Stimulated activated CD4-positive, alpha-beta T cell treated with anti-CD3 and anti-CD28 coated beads, Interleukin-15, amount 100 ng/mL, for 24 hours (primary cell): ENCODE measurements at regions not wholly inside any gene's neighbourhood (a gene's known extent, or its start where the extent isn't known, plus 50 kb on each side); places are given as distances from the start of the nearest gene placed in this dataset.
A peak's percentile ranks its signal among the peaks of the same experiment; 100 is the strongest.

Source experiments
- DNase-seq: peaks from one replicate; pipeline ENCODE4 v3.0.0-alpha.2; 2020

- no peak for DNase-seq
These were observed 898.8 kb downstream of the EPHA4 start for GRCh38 chr2:220673151-220673874.

GRCh38 chr2:220674033-220674432 lies 898.1 kb downstream of the EPHA4 start:
- DNase-seq: no peak

GRCh38 chr2:220676695-220677094 lies 895.4 kb downstream of the EPHA4 start:
- DNase-seq: no peak

GRCh38 chr2:220678943-220679342 lies 893.2 kb downstream of the EPHA4 start:
- DNase-seq: no peak

GRCh38 chr2:220682616-220683015 lies 889.5 kb downstream of the EPHA4 start:
- no peak for DNase-seq

- no peak for DNase-seq
These were observed 888.0 kb downstream of the EPHA4 start for GRCh38 chr2:220684099-220684498.

GRCh38 chr2:220687231-220687843 lies 884.8 kb downstream of the EPHA4 start:
- peak; percentile 70 for DNase-seq

GRCh38 chr2:220695397-220696279 lies 876.5 kb downstream of the EPHA4 start:
- no peak for DNase-seq

GRCh38 chr2:220696280-220696669 lies 875.8 kb downstream of the EPHA4 start:
- DNase-seq: no peak

GRCh38 chr2:220697011-220697410 lies 875.1 kb downstream of the EPHA4 start:
- DNase-seq: no peak

- no peak for DNase-seq
These were observed 871.0 kb downstream of the EPHA4 start for GRCh38 chr2:220701115-220701514.

- DNase-seq: no peak
These were observed 868.8 kb downstream of the EPHA4 start for GRCh38 chr2:220703279-220703678.

- DNase-seq: no peak
These were observed 868.0 kb downstream of the EPHA4 start for GRCh38 chr2:220704081-220704480.

GRCh38 chr2:220704810-220705209 lies 867.3 kb downstream of the EPHA4 start:
- DNase-seq: no peak

GRCh38 chr2:220705678-220706077 lies 866.4 kb downstream of the EPHA4 start:
- DNase-seq: no peak

- no peak for DNase-seq
These were observed 864.8 kb downstream of the EPHA4 start for GRCh38 chr2:220707261-220707660.

- no peak for DNase-seq
These were observed 863.7 kb downstream of the EPHA4 start for GRCh38 chr2:220708366-220708765.

- no peak for DNase-seq
These were observed 854.8 kb downstream of the EPHA4 start for GRCh38 chr2:220717283-220717682.

GRCh38 chr2:220736778-220737177 lies 835.3 kb downstream of the EPHA4 start:
- DNase-seq: no peak

- DNase-seq: no peak
These were observed 828.9 kb downstream of the EPHA4 start for GRCh38 chr2:220743203-220743602.

GRCh38 chr2:220744861-220745260 lies 827.2 kb downstream of the EPHA4 start:
- no peak for DNase-seq

- DNase-seq: no peak
These were observed 826.4 kb downstream of the EPHA4 start for GRCh38 chr2:220745682-220746081.

- DNase-seq: no peak
These were observed 824.4 kb downstream of the EPHA4 start for GRCh38 chr2:220747736-220748135.
